H1 (cell line): ENCODE measurements at regions not wholly inside any gene's neighbourhood (a gene's known extent, or its start where the extent isn't known, plus 50 kb on each side); places are given as distances from the start of the nearest gene placed in this dataset.

Experiments
- CTCF ChIA-PET: fragments of 300-600 bp; sonication (Branson Sonifier 250); formaldehyde crosslinking; loops from one replicate; lab custom pipeline; 2021; ENCODE audit not compliant: partially characterized antibody; lab: Charles Lee
- POLR2A ChIA-PET: fragments of 300-600 bp; sonication (Branson Sonifier 250); formaldehyde crosslinking; loops from one replicate; lab custom pipeline; 2021; ENCODE audit warnings: inconsistent platforms; ENCODE audit not compliant: partially characterized antibody; lab: Charles Lee
- DNase-seq, 2 experiments: peaks; one replicate each; pipeline versions ENCODE4 v3.0.0 to v3.0.0-alpha.2; 2010 to 2022; ENCODE audit warnings: low spot score in 2 of 2, low read depth in 1 of 2, mixed read lengths in 1 of 2
- FAIRE-seq: peaks from 2 replicates; lab custom pipeline; 2011; peaks lifted over from hg19 to GRCh38; lab: Jason Lieb, UNC
- H2AFZ ChIP-seq: 2 replicates; pipeline ENCODE4 v1.8.1; 2012; ENCODE audit warnings: low read length, inconsistent platforms
- H2AK5ac ChIP-seq: 2 replicates; pipeline ENCODE4 v1.6.1; 2013; ENCODE audit warnings: low read depth, low read length
- H2BK120ac ChIP-seq: replicated peaks from 2 replicates; pipeline ENCODE3; 2013; ENCODE audit warnings: low read depth, low read length, inconsistent platforms
- H2BK12ac ChIP-seq: 2 replicates; pipeline ENCODE4 v1.6.1; 2013; ENCODE audit warnings: low read depth, low read length
- H2BK15ac ChIP-seq: 2 replicates; pipeline ENCODE4 v1.6.1; 2013; ENCODE audit warnings: low read length
- H2BK20ac ChIP-seq: 2 replicates; pipeline ENCODE4 v1.6.1; 2013; ENCODE audit warnings: low read length
- H2BK5ac ChIP-seq: 2 replicates; pipeline ENCODE4 v1.6.1; 2013; ENCODE audit warnings: low read depth, low read length
- H3K14ac ChIP-seq: 2 replicates; pipeline ENCODE4 v1.6.1; 2013; ENCODE audit warnings: inconsistent platforms; ENCODE audit not compliant: insufficient read length
- H3K18ac ChIP-seq: 2 replicates; pipeline ENCODE4 v1.6.1; 2013; ENCODE audit warnings: low read length; ENCODE audit errors: extremely low read depth
- H3K23ac ChIP-seq: 2 replicates; pipeline ENCODE4 v1.6.1; 2013; ENCODE audit warnings: inconsistent platforms; ENCODE audit not compliant: insufficient read length
- H3K23me2 ChIP-seq: 2 replicates; pipeline ENCODE4 v1.6.1; 2013; ENCODE audit warnings: low read depth, low read length
- H3K27ac ChIP-seq: 2 replicates; pipeline ENCODE4 v1.6.1; 2011; ENCODE audit warnings: low read depth, low read length, inconsistent platforms
- H3K27me3 ChIP-seq, 4 experiments: replicated peaks in 1 of 4; 1 replicate in 1 of 4; 2 replicates in 3 of 4; pipeline versions ENCODE4 v1.6.1 to v1.8.1; 2011 to 2013; ENCODE audit warnings: low read length in 3 of 4, mild to moderate bottlenecking in 3 of 4, inconsistent platforms in 2 of 4, mixed read lengths in 2 of 4, moderate library complexity in 1 of 4; ENCODE audit not compliant: control insufficient read depth in 3 of 4, insufficient read depth in 3 of 4; ENCODE audit errors: extremely low read depth in 1 of 4
- H3K36me3 ChIP-seq, 4 experiments: 2 replicates each; pipeline versions ENCODE4 v1.6.1 to v1.8.1; 2011 to 2013; ENCODE audit warnings: mild to moderate bottlenecking in 4 of 4, low read length in 3 of 4, moderate library complexity in 2 of 4, control low read depth in 1 of 4, inconsistent platforms in 1 of 4; ENCODE audit not compliant: insufficient read depth in 4 of 4, control insufficient read depth in 2 of 4
- H3K4ac ChIP-seq: replicated peaks from 2 replicates; pipeline ENCODE3; 2013; ENCODE audit warnings: low read length, low read depth, mixed read lengths, inconsistent platforms; ENCODE audit not compliant: insufficient read length
- H3K4me1 ChIP-seq, 4 experiments: replicated peaks in 1 of 4; 1 replicate in 1 of 4; 2 replicates in 3 of 4; pipeline versions ENCODE4 v1.6.1 to v1.8.1; 2011 to 2013; ENCODE audit warnings: low read length in 3 of 4, inconsistent platforms in 2 of 4, mixed read lengths in 1 of 4; ENCODE audit not compliant: insufficient read depth in 4 of 4, control insufficient read depth in 3 of 4
- H3K4me2 ChIP-seq, 2 experiments: 2 replicates each; pipeline versions ENCODE4 v1.6.1 to v1.8.1; 2011 to 2013; ENCODE audit warnings: low read depth in 2 of 2, low read length in 2 of 2, control low read depth in 1 of 2, inconsistent platforms in 1 of 2, mild to moderate bottlenecking in 1 of 2; ENCODE audit not compliant: insufficient read depth in 1 of 2
- H3K4me3 ChIP-seq, 4 experiments: fragments of 200-600, 300-600 bp in 1 of 4; sonication (generic), shearing (Covaris generic), sonication (Bioruptor Twin) in 1 of 4; 2 replicates each; pipeline versions ENCODE4 v1.5.1 to v1.8.1; 2011 to 2016; ENCODE audit warnings: low read length in 4 of 4, low read depth in 3 of 4, control low read depth in 2 of 4, inconsistent platforms in 2 of 4, mild to moderate bottlenecking in 2 of 4, mixed read lengths in 1 of 4, moderate library complexity in 1 of 4; ENCODE audit not compliant: insufficient read depth in 2 of 4; ENCODE audit errors: extremely low read depth in 1 of 4
- H3K56ac ChIP-seq: replicated peaks from 2 replicates; pipeline ENCODE3; 2013; ENCODE audit warnings: low read depth, mild to moderate bottlenecking, mixed read lengths, low read length, inconsistent platforms; ENCODE audit not compliant: insufficient read length
- H3K79me1 ChIP-seq: 2 replicates; pipeline ENCODE4 v1.6.1; 2013; ENCODE audit warnings: low read depth, low read length, control low read depth
- H3K79me2 ChIP-seq, 2 experiments: 2 replicates each; pipeline versions ENCODE4 v1.6.1 to v1.8.1; 2012 to 2013; ENCODE audit warnings: low read length in 2 of 2, mild to moderate bottlenecking in 2 of 2, inconsistent platforms in 1 of 2; ENCODE audit not compliant: insufficient read depth in 2 of 2, control insufficient read depth in 1 of 2
- H3K9ac ChIP-seq, 4 experiments: replicated peaks in 1 of 4; 1 replicate in 1 of 4; 2 replicates in 3 of 4; pipeline versions ENCODE4 v1.6.1 to v1.8.1; 2011 to 2013; ENCODE audit warnings: low read depth in 3 of 4, low read length in 3 of 4, control low read depth in 2 of 4, mild to moderate bottlenecking in 2 of 4, moderate library complexity in 2 of 4, inconsistent platforms in 1 of 4; ENCODE audit errors: extremely low read depth in 1 of 4
- H3K9me3 ChIP-seq, 2 experiments: 2 replicates each; pipeline versions ENCODE4 v1.6.1 to v1.8.1; 2012 to 2013; ENCODE audit warnings: mild to moderate bottlenecking in 2 of 2, moderate library complexity in 2 of 2, control low read depth in 1 of 2, inconsistent platforms in 1 of 2, low read depth in 1 of 2, low read length in 1 of 2, mixed read lengths in 1 of 2; ENCODE audit not compliant: insufficient read depth in 2 of 2
- H4K20me1 ChIP-seq, 2 experiments: replicated peaks in 1 of 2; 2 replicates each; pipeline versions ENCODE3 to v1.8.1; 2011 to 2013; ENCODE audit warnings: inconsistent platforms in 2 of 2, low read length in 2 of 2, mild to moderate bottlenecking in 1 of 2; ENCODE audit not compliant: insufficient read depth in 2 of 2, control insufficient read depth in 1 of 2
- H4K5ac ChIP-seq: 2 replicates; pipeline ENCODE4 v1.6.1; 2013; ENCODE audit warnings: low read length, low read depth, mixed read lengths, inconsistent platforms; ENCODE audit not compliant: insufficient read length
- H4K8ac ChIP-seq: 2 replicates; pipeline ENCODE4 v1.8.0; 2013; ENCODE audit warnings: mild to moderate bottlenecking, moderate library complexity, low read length, inconsistent platforms; ENCODE audit not compliant: insufficient read depth; ENCODE audit errors: extremely low read depth
- H4K91ac ChIP-seq: replicated peaks from 2 replicates; pipeline ENCODE3; 2013; ENCODE audit warnings: low read length, mixed read lengths, inconsistent platforms; ENCODE audit not compliant: insufficient read length
- MAFK ChIP-seq: IDR thresholded peaks from 2 replicates; pipeline ENCODE4 v1.6.1; 2012; ENCODE audit warnings: low read depth, mild to moderate bottlenecking, improper control_type of control experiment, low read length
- RAD21 ChIP-seq, 2 experiments: IDR thresholded peaks in 1 of 2; conservative IDR thresholded peaks in 1 of 2; 2 replicates each; pipeline ENCODE4 v1.6.1; 2011; ENCODE audit warnings: low read depth in 2 of 2, low read length in 2 of 2, improper control_type of control experiment in 1 of 2, inconsistent platforms in 1 of 2, mild to moderate bottlenecking in 1 of 2, moderate library complexity in 1 of 2
- RXRA ChIP-seq: IDR thresholded peaks from 2 replicates; pipeline ENCODE4 v1.6.1; 2011; ENCODE audit warnings: low read depth, mild to moderate bottlenecking, low read length, moderate library complexity; ENCODE audit not compliant: insufficient read depth
- WGBS, 2 experiments: shearing (Covaris generic) in 1 of 2; methylation state at CpG; one replicate each; pipeline versions ENCODE4 v1.1.6 to v1.1.7; 2013 to 2015; ENCODE audit warnings: low lambda C conversion rate in 2 of 2, mixed read lengths in 2 of 2, inconsistent platforms in 1 of 2, low coverage in 1 of 2, missing lambda C conversion rate in 1 of 2; ENCODE audit not compliant: insufficient replicate concordance in 2 of 2, insufficient coverage in 1 of 2, insufficient read length in 1 of 2; ENCODE audit errors: extremely low coverage in 1 of 2, missing lambda C conversion rate in 1 of 2; 5-methylcytosine and 5-hydroxymethylcytosine counted together

DNA sequence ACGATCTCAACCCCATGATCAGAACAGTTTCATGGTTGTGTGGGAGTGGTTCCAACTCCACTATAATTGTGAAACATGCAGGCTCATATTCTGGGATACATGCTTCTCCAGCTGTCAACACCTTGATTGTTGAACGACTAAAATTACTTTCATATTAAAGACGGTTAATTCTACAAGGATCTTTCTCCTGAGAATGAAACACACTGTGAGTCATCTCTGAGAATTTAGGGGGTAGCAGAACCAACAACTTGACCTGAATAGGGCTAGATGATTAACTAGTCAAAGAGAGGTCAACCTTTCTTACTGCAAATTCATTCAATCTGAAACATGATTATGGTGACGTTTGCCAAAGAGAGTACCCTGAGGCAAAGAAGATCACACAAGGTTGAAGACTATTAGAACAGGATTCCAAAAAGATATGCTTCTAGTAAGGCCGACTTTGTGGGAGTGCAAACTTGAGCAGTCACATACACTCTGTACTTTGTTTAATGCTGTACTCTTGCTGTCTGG lies 175.2 kb upstream of the CITED2 start:
- FAIRE-seq = no peak
- Histone ChIP-seq H4K20me1 (no peaks in the 10 kb centered on the region), H4K8ac (no peak overlapping the region), H2AFZ (no peak overlapping the region), H3K23me2 (no peaks in the 10 kb centered on the region), H4K5ac (no peak overlapping the region), H3K4me1 (peaks cover 0 to 4% (median 0%) of the 10 kb centered on the region in 4 experiments; a peak in 2 of 7 replicates), H2BK5ac (no peak overlapping the region), H2BK12ac (no peak overlapping the region), H2BK20ac (no peak overlapping the region), H3K23ac (no peak overlapping the region), H3K4me3 (no peak overlapping the region), H2BK15ac (no peak overlapping the region), H3K79me2 (no peaks in the 10 kb centered on the region), H3K27ac (no peak overlapping the region), H3K36me3 (no peaks in the 10 kb centered on the region), H3K9ac (no peak overlapping the region), H3K4me2 (no peak overlapping the region), H2BK120ac (no peak overlapping the region), H3K9me3 (no peaks in the 10 kb centered on the region), H3K18ac (no peak overlapping the region), H3K4ac (no peak overlapping the region), H2AK5ac (no peak overlapping the region), H4K91ac (no peak overlapping the region), H3K56ac (no peak overlapping the region), H3K79me1 (no peaks in the 10 kb centered on the region), H3K27me3 (no peaks in the 10 kb centered on the region), H3K14ac (no peak overlapping the region)
- ChIA-PET CTCF (interaction anchor here (0.6 to 1.1 kb wide), 2 partner anchors 15 to 46 kb away, joined by 3 to 4 read pairs; no protein-coding TSS in a partner anchor), POLR2A (interaction anchor here (1.5 kb wide), 1 partner anchor 10 kb away, joined by 3 read pairs; no protein-coding TSS in a partner anchor)
- DNase-seq = no peak
- WGBS, 2 experiments = 89% methylated on average over 5 of the region's 5 CpGs; no CpG with 5 or more reads in 1 of the 2 experiments
- TF ChIP-seq RAD21 (IDR thresholded peaks at IDR 0.05 in 1 of 2, conservative IDR thresholded peaks at IDR 0.05 in 1 of 2; ENCODE audit: low read depth in 2 of 2, low read length in 2 of 2) (no peak), MAFK (no peak), RXRA (no peak)
